IMR-90 (cell line): ENCODE measurements at regions not wholly inside any gene's neighbourhood (a gene's known extent, or its start where the extent isn't known, plus 50 kb on each side); places are given as distances from the start of the nearest gene placed in this dataset.

Source experiments
- ATAC-seq: fragments of 200-7000 bp; cut with Tn5 transposase; 2 replicates; pipeline ENCODE4 v1.9.1; 2020; ENCODE audit warnings: low read depth, mild to moderate bottlenecking, moderate library complexity
- BruUV-seq: library from RNA; stranded (reverse); fragments of 400-500 nt; replicated peaks from 2 replicates; lab custom pipeline; 2021; lab: Mats Ljungman, UMichigan
- CTCF ChIA-PET: fragments of 300-600 bp; formaldehyde crosslinking; extraction: SDS; loops from one replicate; lab custom pipeline; 2021; ENCODE audit warnings: antibody characterized with exemption; lab: Yijun Ruan, JAX
- POLR2A ChIA-PET: fragments of 300-600 bp; sonication (Branson Sonifier 250); formaldehyde crosslinking; loops from one replicate; lab custom pipeline; 2022; ENCODE audit warnings: antibody characterized with exemption; ENCODE audit not compliant: unreplicated experiment; lab: Charles Lee
- DNase-seq: peaks from one replicate; pipeline ENCODE4 v3.0.0; 2013
- H2AFZ ChIP-seq: replicated peaks from 2 replicates; pipeline ENCODE3; 2013; ENCODE audit warnings: low read length, mild to moderate bottlenecking; ENCODE audit not compliant: poor library complexity
- H2AK5ac ChIP-seq: 2 replicates; pipeline ENCODE4 v1.6.1; 2013; ENCODE audit warnings: low read depth, low read length, inconsistent platforms
- H2AK9ac ChIP-seq: replicated peaks from 2 replicates; pipeline ENCODE3; 2013; ENCODE audit warnings: mild to moderate bottlenecking, low read depth, low read length, moderate library complexity; ENCODE audit not compliant: poor library complexity
- H2BK120ac ChIP-seq: 2 replicates; pipeline ENCODE4 v1.6.1; 2013; ENCODE audit warnings: low read depth, low read length, inconsistent platforms
- H2BK15ac ChIP-seq: 3 replicates; pipeline ENCODE4 v1.6.1; 2013; ENCODE audit warnings: low read depth, low read length, inconsistent platforms
- H2BK20ac ChIP-seq: 2 replicates; pipeline ENCODE4 v1.6.1; 2013; ENCODE audit warnings: low read depth, mild to moderate bottlenecking, inconsistent platforms, low read length, moderate library complexity
- H2BK5ac ChIP-seq: 2 replicates; pipeline ENCODE4 v1.6.1; 2013; ENCODE audit warnings: mild to moderate bottlenecking, low read depth, low read length, inconsistent platforms; ENCODE audit not compliant: poor library complexity, severe bottlenecking
- H3K14ac ChIP-seq: replicated peaks from 2 replicates; pipeline ENCODE4 v1.6.1; 2013; ENCODE audit warnings: low read depth, low read length, inconsistent platforms
- H3K18ac ChIP-seq: 2 replicates; pipeline ENCODE4 v1.6.1; 2013; ENCODE audit warnings: low read depth, low read length, control low read depth
- H3K23ac ChIP-seq: 2 replicates; pipeline ENCODE4 v1.6.1; 2013; ENCODE audit warnings: low read depth, low read length, inconsistent platforms
- H3K27ac ChIP-seq: 2 replicates; pipeline ENCODE4 v1.5.1; 2013; ENCODE audit warnings: mild to moderate bottlenecking, control low read depth, low read length; ENCODE audit not compliant: insufficient read depth
- H3K27me3 ChIP-seq: 2 replicates; pipeline ENCODE4 v1.6.1; 2013; ENCODE audit warnings: low read length; ENCODE audit not compliant: control insufficient read depth, insufficient read depth
- H3K36me3 ChIP-seq: 2 replicates; pipeline ENCODE4 v1.6.1; 2013; ENCODE audit warnings: low read length, mixed read lengths; ENCODE audit not compliant: control insufficient read depth, insufficient read depth
- H3K4ac ChIP-seq: 2 replicates; pipeline ENCODE4 v1.6.1; 2013; ENCODE audit warnings: low read depth, low read length, inconsistent platforms
- H3K4me1 ChIP-seq: 2 replicates; pipeline ENCODE4 v1.6.1; 2013; ENCODE audit warnings: low read length, mixed read lengths; ENCODE audit not compliant: control insufficient read depth, insufficient read depth
- H3K4me2 ChIP-seq: 2 replicates; pipeline ENCODE4 v1.6.1; 2013; ENCODE audit warnings: low read depth, mild to moderate bottlenecking, control low read depth, low read length, moderate library complexity
- H3K4me3 ChIP-seq: 2 replicates; pipeline ENCODE4 v1.5.1; 2013; ENCODE audit warnings: low read depth, mild to moderate bottlenecking, control low read depth, low read length, moderate library complexity; ENCODE audit not compliant: insufficient read depth
- H3K56ac ChIP-seq: 2 replicates; pipeline ENCODE4 v1.6.1; 2013; ENCODE audit warnings: low read length, inconsistent platforms; ENCODE audit not compliant: insufficient read depth; ENCODE audit errors: extremely low read depth
- H3K79me1 ChIP-seq, 2 experiments: 2 replicates each; pipeline ENCODE4 v1.6.1; 2013; ENCODE audit warnings: low read length in 2 of 2, inconsistent platforms in 1 of 2, low read depth in 1 of 2
- H3K9ac ChIP-seq: 2 replicates; pipeline ENCODE4 v1.6.1; 2013; ENCODE audit warnings: low read depth, low read length, control low read depth
- H3K9me1 ChIP-seq: 2 replicates; pipeline ENCODE4 v1.6.1; 2013; ENCODE audit warnings: low read length, inconsistent platforms; ENCODE audit not compliant: insufficient read depth
- H3K9me3 ChIP-seq: 2 replicates; pipeline ENCODE4 v1.6.1; 2013; ENCODE audit warnings: low read length; ENCODE audit not compliant: control insufficient read depth, insufficient read depth
- H4K20me1 ChIP-seq: 2 replicates; pipeline ENCODE4 v1.6.1; 2013; ENCODE audit warnings: low read length, inconsistent platforms; ENCODE audit not compliant: insufficient read depth
- H4K5ac ChIP-seq: 2 replicates; pipeline ENCODE4 v1.6.1; 2013; ENCODE audit warnings: mild to moderate bottlenecking, low read depth, low read length, control low read depth
- H4K8ac ChIP-seq, 2 experiments: 2 replicates each; pipeline ENCODE4 v1.6.1; 2013; ENCODE audit warnings: low read depth in 2 of 2, low read length in 2 of 2, control low read depth in 1 of 2, inconsistent platforms in 1 of 2
- H4K91ac ChIP-seq: 2 replicates; pipeline ENCODE4 v1.6.1; 2013; ENCODE audit warnings: low read depth, low read length, inconsistent platforms; ENCODE audit not compliant: insufficient read depth
- POLR2A ChIP-seq: IDR thresholded peaks from 2 replicates; pipeline ENCODE4 v1.6.1; 2012; ENCODE audit warnings: mild to moderate bottlenecking, low read depth, low read length
- RFX5 ChIP-seq: IDR thresholded peaks from 2 replicates; pipeline ENCODE4 v1.8.0; 2012; ENCODE audit warnings: low read depth, mild to moderate bottlenecking, low read length, moderate library complexity
- WGBS, 2 experiments: methylation state at CpG; one replicate each; pipeline versions ENCODE4 v1.1.5 to v1.1.7; 2013; ENCODE audit warnings: missing lambda C conversion rate in 2 of 2; ENCODE audit not compliant: insufficient read length in 1 of 2; ENCODE audit errors: extremely low coverage in 2 of 2; 5-methylcytosine and 5-hydroxymethylcytosine counted together
- dilution Hi-C: fragments of 300-500 bp; cut with HindIII; formaldehyde crosslinking; loops from one replicate; pipeline ENCODE4 v1.14.3; 2018; ENCODE audit warnings: low sequenced_read_pairs; ENCODE audit not compliant: unreplicated experiment
- in situ Hi-C: fragments of 300-500 bp; cut with MboI; formaldehyde crosslinking; loops from 3 replicates; pipeline ENCODE4 v1.14.3; 2019; ENCODE audit warnings: low sequenced_read_pairs, inconsistent platforms, mixed read lengths
- intact Hi-C: fragments of 100-400 bp; cut with micrococcal nuclease; formaldehyde crosslinking; loops from 2 replicates; pipeline ENCODE4 v1.10.0; 2022

DNA sequence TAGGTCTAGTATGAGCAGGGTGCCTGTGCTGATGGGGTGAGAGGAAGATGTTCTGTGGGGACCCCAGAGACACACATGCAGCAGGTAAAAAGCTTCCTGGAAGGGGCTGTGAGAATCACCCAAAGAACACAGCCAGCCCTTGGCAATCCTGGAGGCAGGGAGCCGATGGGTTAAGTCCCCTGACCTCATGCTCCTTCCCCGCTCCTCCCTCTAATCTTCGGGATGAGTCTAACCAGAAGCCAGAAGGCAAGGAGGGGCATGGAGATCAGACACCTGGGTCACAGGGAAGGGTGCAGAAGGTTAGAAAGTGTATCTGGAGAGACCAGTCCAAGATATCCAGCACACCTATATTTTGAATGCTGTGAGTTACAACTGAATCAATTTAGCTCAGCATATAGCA lies 274.1 kb upstream of the PAPPA start:
- H4K5ac ChIP-seq, result no peak overlapping the region
- WGBS, 2 experiments, result no CpG with 5 or more reads among the region's 3 CpGs
- H2BK120ac ChIP-seq, result peak overlapping the region; percentile 68; the same call in 1 of the 2 replicates
- H3K27ac ChIP-seq, result no peak overlapping the region
- peak overlapping the region; percentile 39; the same call in 1 of the 3 replicates for H2BK15ac ChIP-seq
- H3K36me3 ChIP-seq, result no peaks in the 10 kb centered on the region
- no peak overlapping the region for H2AK9ac ChIP-seq
- DNase-seq (no peak), ATAC-seq (no peak)
- dilution Hi-C loops, result no loop called here
- no peak overlapping the region for H3K9ac ChIP-seq
- H3K56ac ChIP-seq, result no peak overlapping the region
- POLR2A ChIA-PET, result no interaction called here
- H2BK20ac ChIP-seq, result no peak overlapping the region
- in situ Hi-C loops, result no loop called here
- H3K23ac ChIP-seq, result no peak overlapping the region
- no peaks in the 10 kb centered on the region for H3K79me1 ChIP-seq
- no TSS peak for BruUV-seq
- no peak overlapping the region for H3K14ac ChIP-seq
- no peak for TF ChIP-seq RFX5
- no peak for TF ChIP-seq POLR2A
- no peaks in the 10 kb centered on the region for H4K20me1 ChIP-seq
- no peak overlapping the region for H4K91ac ChIP-seq
- H2AK5ac ChIP-seq, result 0 out of 2 replicates have a peak overlapping the region, but pooled peaks have one; percentile 18
- no peak overlapping the region for H3K4ac ChIP-seq
- CTCF ChIA-PET, result no interaction called here
- no peak overlapping the region for H3K4me2 ChIP-seq
- peaks cover 8% of the 10 kb centered on the region; the same call in 1 of the 2 replicates for H3K9me1 ChIP-seq
- H3K4me1 ChIP-seq, result peaks cover 8% of the 10 kb centered on the region
- intact Hi-C loops, result no loop called here
- no peak overlapping the region for H2AFZ ChIP-seq
- H4K8ac ChIP-seq, result no peak overlapping the region
- no peaks in the 10 kb centered on the region for H3K9me3 ChIP-seq
- no peaks in the 10 kb centered on the region for H3K27me3 ChIP-seq
- H2BK5ac ChIP-seq, result no peak overlapping the region
- H3K18ac ChIP-seq, result peak overlapping the region; percentile 51; the same call in 1 of the 2 replicates
- no peak overlapping the region for H3K4me3 ChIP-seq
